ENCODE measurements at regions not wholly inside any gene's neighbourhood (a gene's known extent, or its start where the extent isn't known, plus 50 kb on each side); places are given as distances from the start of the nearest gene placed in this dataset.

DNA sequence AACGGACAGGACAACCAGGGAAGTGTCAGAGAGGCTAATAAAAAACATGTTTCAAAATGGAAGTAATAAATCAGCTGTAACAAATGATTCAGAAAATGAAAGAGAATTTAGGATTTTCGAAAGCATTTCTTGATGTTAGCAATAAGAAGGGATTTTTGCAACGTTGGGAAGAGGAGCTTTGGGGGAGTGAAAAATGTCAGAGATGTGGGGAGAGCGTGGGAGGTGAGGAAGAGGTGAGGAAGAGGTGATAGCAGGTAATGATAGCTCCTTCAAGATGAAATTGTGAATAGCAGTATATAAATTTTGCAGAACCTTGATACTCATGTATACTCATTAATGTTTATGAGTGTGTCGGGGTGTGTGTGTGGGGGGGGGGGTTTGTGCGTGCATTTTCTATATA is 76.2 kb upstream of the COX10 start:
- Histone ChIP-seq H4K20me1 (replicated peaks in 1 of 2; ENCODE audit: control insufficient read depth in 1 of 2, insufficient read depth in 2 of 2, low read length in 2 of 2) (no peaks in the 10 kb centered on the region), H2BK20ac (ENCODE audit: low read length) (no peak overlapping the region), H4K8ac (ENCODE audit: extremely low read depth, insufficient read depth, low read length) (no peak overlapping the region), H3K27ac (ENCODE audit: low read depth, low read length) (no peak overlapping the region), H3K9me3 (ENCODE audit: insufficient read depth in 2 of 2, low read depth in 1 of 2, low read length in 1 of 2) (no peaks in the 10 kb centered on the region), H3K4me1 (replicated peaks in 1 of 4; ENCODE audit: control insufficient read depth in 3 of 4, insufficient read depth in 4 of 4, low read length in 3 of 4) (peaks cover 0 to 1% (median 0%) of the 10 kb centered on the region in 4 experiments; a peak in 2 of 7 replicates), H4K91ac (replicated peaks; ENCODE audit: insufficient read length, low read length) (no peak overlapping the region), H3K79me2 (ENCODE audit: control insufficient read depth in 1 of 2, insufficient read depth in 2 of 2, low read length in 2 of 2) (no peaks in the 10 kb centered on the region), H2AFZ (ENCODE audit: low read length) (no peak overlapping the region), H3K23ac (ENCODE audit: insufficient read length) (no peak overlapping the region), H3K14ac (ENCODE audit: insufficient read length) (no peak overlapping the region), H2BK15ac (ENCODE audit: low read length) (no peak overlapping the region), H3K4me2 (ENCODE audit: insufficient read depth in 1 of 2, low read depth in 2 of 2, low read length in 2 of 2) (no peak overlapping the region), H2BK120ac (replicated peaks; ENCODE audit: low read depth, low read length) (no peak overlapping the region), H3K4ac (replicated peaks; ENCODE audit: insufficient read length, low read depth, low read length) (no peak overlapping the region), H3K27me3 (replicated peaks in 1 of 4; ENCODE audit: control insufficient read depth in 3 of 4, extremely low read depth in 1 of 4, insufficient read depth in 3 of 4, low read length in 3 of 4) (no peaks in the 10 kb centered on the region), H3K79me1 (ENCODE audit: low read depth, low read length) (no peaks in the 10 kb centered on the region), H2BK5ac (ENCODE audit: low read depth, low read length) (no peak overlapping the region), H3K23me2 (ENCODE audit: low read depth, low read length) (0 out of 2 replicates have a peak, but pooled peaks cover 2% of the 10 kb centered on the region), H3K56ac (replicated peaks; ENCODE audit: insufficient read length, low read depth, low read length) (no peak overlapping the region), H2BK12ac (ENCODE audit: low read depth, low read length) (no peak overlapping the region), H3K9ac (replicated peaks in 1 of 4; ENCODE audit: extremely low read depth in 1 of 4, low read depth in 3 of 4, low read length in 3 of 4) (no peak overlapping the region), H4K5ac (ENCODE audit: insufficient read length, low read depth, low read length) (no peak overlapping the region), H3K18ac (ENCODE audit: extremely low read depth, low read length) (no peak overlapping the region), H3K36me3 (ENCODE audit: control insufficient read depth in 2 of 4, insufficient read depth in 4 of 4, low read length in 3 of 4) (no peaks in the 10 kb centered on the region), H2AK5ac (ENCODE audit: low read depth, low read length) (no peak overlapping the region), H3K4me3 (ENCODE audit: extremely low read depth in 1 of 4, insufficient read depth in 2 of 4, low read depth in 3 of 4, low read length in 4 of 4) (no peak overlapping the region)
- FAIRE-seq (no peak), DNase-seq (ENCODE audit: low read depth in 1 of 2, low spot score in 2 of 2) (no peak)
- 78% methylated on average over 6 of the region's 6 CpGs; no CpG with 5 or more reads in 1 of the 2 experiments for WGBS, 2 experiments (ENCODE audit: extremely low coverage in 1 of 2, insufficient coverage in 1 of 2, insufficient read length in 1 of 2, insufficient replicate concordance in 2 of 2, low coverage in 1 of 2, low lambda C conversion rate in 2 of 2, missing lambda C conversion rate in 1 of 2)
- ChIA-PET CTCF (ENCODE audit: partially characterized antibody) (interaction anchor here (0.6 kb wide), 1 partner anchor 95 kb away, joined by 5 read pairs; no protein-coding TSS in a partner anchor), POLR2A (ENCODE audit: partially characterized antibody) (no interaction called here)
- TF ChIP-seq KDM5A (IDR thresholded peaks at IDR 0.05; ENCODE audit: low read length) = no peak

All from H1 (cell line).